ENCODE measurements at regions not wholly inside any gene's neighbourhood (a gene's known extent, or its start where the extent isn't known, plus 50 kb on each side); places are given as distances from the start of the nearest gene placed in this dataset.

- Histone ChIP-seq H3K4me1 (peaks cover 0 to 18% of the 10 kb centered on the region in 2 donors), H3K27ac (peak overlapping the region; percentile 77 to 87), H3K4me3 (no peak overlapping the region), H3K36me3 (no peaks in the 10 kb centered on the region), H3K9me3 (no peaks in the 10 kb centered on the region), H3K27me3 (no peaks in the 10 kb centered on the region)
- DNase-seq (ENCODE audit: low spot score in 2 of 2), result no peak
- TF ChIP-seq CTCF (IDR thresholded peaks at IDR 0.05), result no peak
- TF ChIP-seq POLR2AphosphoS5 (IDR thresholded peaks at IDR 0.05), result no peak
- TF ChIP-seq POLR2A (IDR thresholded peaks at IDR 0.05), result no peak
- intact Hi-C loops (cut with DNase I; ENCODE audit: low total_unique reads), result no loop called here
These were observed 78.7 kb upstream of the VAV3 start for GRCh38 chr1:108043707-108044106.

- no peaks in the 10 kb centered on the region for H3K27me3 ChIP-seq
- peak overlapping the region in 1 of 2 donors; percentile 2 for H3K27ac ChIP-seq
- peaks cover 0 to 18% of the 10 kb centered on the region in 2 donors for H3K4me1 ChIP-seq
- no peak for DNase-seq (ENCODE audit: low spot score in 2 of 2)
- no peak for TF ChIP-seq POLR2A (IDR thresholded peaks at IDR 0.05)
- no peak for TF ChIP-seq CTCF (IDR thresholded peaks at IDR 0.05)
- TF ChIP-seq POLR2AphosphoS5 (IDR thresholded peaks at IDR 0.05), result no peak
- H3K36me3 ChIP-seq, result no peaks in the 10 kb centered on the region
- H3K4me3 ChIP-seq, result no peak overlapping the region
- no peaks in the 10 kb centered on the region for H3K9me3 ChIP-seq
- intact Hi-C loops (cut with DNase I; ENCODE audit: low total_unique reads), result no loop called here
These were observed 77.6 kb upstream of the VAV3 start for GRCh38 chr1:108042610-108043009.

- DNase-seq (ENCODE audit: low spot score in 2 of 2), result peak; percentile 60 to 84
- Histone ChIP-seq H3K4me1 (peaks cover 0 to 18% of the 10 kb centered on the region in 2 donors), H3K4me3 (peak overlapping the region in 2 of 3 donors; percentile 23 to 28), H3K27ac (peak overlapping the region; percentile 77 to 84), H3K36me3 (no peaks in the 10 kb centered on the region), H3K27me3 (no peaks in the 10 kb centered on the region), H3K9me3 (no peaks in the 10 kb centered on the region)
- intact Hi-C loops (cut with DNase I; ENCODE audit: low total_unique reads), result no loop called here
- TF ChIP-seq POLR2A (IDR thresholded peaks at IDR 0.05), result no peak
- no peak for TF ChIP-seq CTCF (IDR thresholded peaks at IDR 0.05)
- no peak for TF ChIP-seq POLR2AphosphoS5 (IDR thresholded peaks at IDR 0.05)
These were observed 76.6 kb upstream of the VAV3 start for GRCh38 chr1:108041360-108042142.

- Histone ChIP-seq H3K4me3 (no peak overlapping the region), H3K27me3 (no peaks in the 10 kb centered on the region), H3K27ac (no peak overlapping the region), H3K36me3 (no peaks in the 10 kb centered on the region), H3K9me3 (no peaks in the 10 kb centered on the region), H3K4me1 (peaks cover 0 to 29% of the 10 kb centered on the region in 2 donors)
- intact Hi-C loops (cut with DNase I; ENCODE audit: low total_unique reads), result no loop called here
- TF ChIP-seq CTCF (IDR thresholded peaks at IDR 0.05) (no peak), POLR2AphosphoS5 (IDR thresholded peaks at IDR 0.05) (no peak), POLR2A (IDR thresholded peaks at IDR 0.05) (no peak)
- DNase-seq (ENCODE audit: low spot score in 2 of 2), result no peak
These were observed 73.8 kb upstream of the VAV3 start for GRCh38 chr1:108038653-108039236.
